ENCODE measurements at regions not wholly inside any gene's neighbourhood (a gene's known extent, or its start where the extent isn't known, plus 50 kb on each side); places are given as distances from the start of the nearest gene placed in this dataset.

DNA sequence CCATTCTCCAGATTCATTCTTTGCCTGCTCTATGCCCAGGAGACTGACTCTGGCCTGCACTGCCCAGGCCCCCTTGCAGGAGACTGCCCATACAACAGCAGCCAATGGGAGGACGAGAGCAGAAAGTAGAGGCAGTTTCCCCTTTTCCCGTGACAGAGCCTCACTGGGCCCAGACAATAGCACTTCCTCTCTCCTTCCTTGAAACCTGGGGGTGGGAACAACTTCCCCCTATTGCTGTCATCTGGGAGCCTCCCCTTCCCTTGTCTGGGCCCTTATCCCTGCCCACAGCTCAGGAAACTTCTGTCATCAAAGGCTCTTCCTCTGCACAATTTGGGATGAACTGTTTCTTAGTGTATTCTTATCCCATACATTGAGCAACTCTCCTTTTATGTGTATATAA, 60.8 kb upstream of the KCNJ15 start:
- no peak for DNase-seq (ENCODE audit: low read depth, low spot score)

DNA sequence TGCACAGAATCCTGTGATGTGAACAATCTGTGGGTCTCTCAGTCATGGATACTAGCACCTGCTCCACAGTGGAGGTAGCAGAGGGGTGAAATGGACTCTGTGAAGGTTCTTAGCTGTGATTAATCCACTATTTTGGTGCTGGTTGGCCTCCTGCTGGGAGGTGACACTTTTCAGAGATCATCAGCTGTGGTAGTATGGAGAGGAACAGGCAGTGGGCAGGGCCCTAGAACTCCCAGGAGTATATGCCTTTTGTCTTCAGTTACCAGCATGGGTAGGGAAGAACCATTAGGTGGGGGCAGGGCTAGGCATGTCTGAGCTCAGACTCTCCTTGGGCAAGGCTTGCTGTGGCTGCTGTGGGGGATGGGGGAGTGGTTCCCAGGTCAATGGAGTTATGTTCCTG, 54.0 kb upstream of the KCNJ15 start:
- no peak for DNase-seq (ENCODE audit: low read depth, low spot score)

DNA sequence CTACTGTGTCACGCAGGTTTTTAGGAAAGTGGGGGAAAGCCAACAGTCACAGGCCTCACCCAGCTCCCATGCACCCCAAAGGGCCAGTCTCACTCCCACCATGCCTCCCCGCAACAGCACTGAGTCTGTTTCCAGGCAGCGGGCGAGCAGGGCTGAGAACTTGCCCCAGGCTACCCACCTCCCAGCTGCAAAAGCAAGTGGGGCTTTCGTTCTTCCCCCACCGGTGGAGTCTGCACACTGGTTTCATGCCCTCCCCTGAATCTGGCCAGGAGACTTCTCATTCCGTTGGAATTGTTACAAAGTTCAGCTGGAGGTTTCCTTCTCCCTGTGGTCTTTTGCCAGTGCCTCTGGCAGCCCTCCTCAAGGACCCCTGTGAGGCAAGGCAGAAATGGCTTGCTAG, 53.6 kb upstream of the KCNJ15 start:
- DNase-seq (ENCODE audit: low read depth, low spot score) = no peak

DNA sequence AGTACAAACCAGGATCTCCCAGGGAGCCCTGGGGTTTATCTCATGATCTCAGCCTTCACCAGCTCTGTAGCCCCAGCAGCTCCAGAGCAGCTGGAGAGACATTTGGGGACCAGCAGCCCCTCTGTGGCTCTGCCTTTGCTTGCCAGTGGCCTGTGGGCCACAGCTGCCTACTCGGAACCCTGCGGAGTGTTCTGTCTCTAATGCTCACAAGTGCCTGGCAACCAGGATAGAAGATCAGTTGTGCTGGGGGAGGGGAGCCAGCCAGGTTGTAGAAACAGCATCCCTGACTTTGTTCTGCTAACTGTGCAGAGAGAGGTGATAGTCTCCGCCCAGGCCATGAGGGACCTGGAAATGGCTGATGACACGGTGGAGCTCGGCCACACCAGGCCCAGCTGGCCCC, 50.9 kb upstream of the KCNJ15 start:
- no peak for DNase-seq (ENCODE audit: low read depth, low spot score)

DNA sequence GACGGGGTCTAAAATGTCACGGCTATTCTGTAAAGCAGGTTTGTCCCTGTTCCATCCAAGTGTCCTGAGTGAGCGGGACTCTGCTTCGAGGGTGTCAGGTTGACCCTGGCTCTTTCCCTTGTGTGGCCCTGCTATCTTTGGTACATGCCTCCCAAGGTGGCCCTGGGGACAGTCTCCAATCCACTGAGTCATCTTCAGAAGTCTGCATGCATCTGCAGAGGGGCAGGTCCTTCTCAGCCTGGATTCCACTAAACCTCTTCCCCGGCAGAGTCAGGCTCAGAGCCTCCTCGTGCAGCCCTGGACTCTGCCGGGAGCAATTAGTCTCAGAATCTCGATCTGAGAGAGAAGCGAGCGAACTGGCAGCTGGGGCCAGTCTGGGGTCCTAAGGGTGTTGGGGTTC, 50.1 kb upstream of the KCNJ15 start:
- no peak for DNase-seq (ENCODE audit: low read depth, low spot score)

All from smooth muscle cell of the brain vasculature (primary cell).